ENCODE measurements at regions not wholly inside any gene's neighbourhood (a gene's known extent, or its start where the extent isn't known, plus 50 kb on each side); places are given as distances from the start of the nearest gene placed in this dataset.

GRCh38 chr17:73799781-73800627 is 155.8 kb upstream of the SDK2 start:
- TF ChIP-seq POLR2AphosphoS5 (IDR thresholded peaks at IDR 0.05) (no peak), POLR2A (IDR thresholded peaks at IDR 0.05) (no peak)

Data from breast epithelium (tissue), 3 donors.